Stimulated activated effector memory CD8-positive, alpha-beta T cell treated with anti-CD3 and anti-CD28 coated beads, Interleukin-12 subunit alpha, Interleukin-12 subunit beta, amount 100 ng/mL, for 72 hours (primary cell): ENCODE measurements at regions not wholly inside any gene's neighbourhood (a gene's known extent, or its start where the extent isn't known, plus 50 kb on each side); places are given as distances from the start of the nearest gene placed in this dataset.
A peak's percentile ranks its signal among the peaks of the same experiment; 100 is the strongest.

Source experiments
- ATAC-seq: fragments of 150-1000 bp; cut with Tn5 transposase; 2 replicates; pipeline ENCODE4 v1.10.0; 2021
- DNase-seq, 2 donors: peaks; one replicate each; pipeline ENCODE4 v3.0.0; 2021 to 2022; ENCODE audit warnings: low spot score in 2 of 2
- H3K27ac Mint-ChIP-seq: one replicate; pipeline ENCODE4 v1.8.0; 2022; ENCODE audit warnings: mild to moderate bottlenecking, mixed read lengths
- H3K36me3 Mint-ChIP-seq: one replicate; pipeline ENCODE4 v1.8.0; 2022; ENCODE audit warnings: mild to moderate bottlenecking, mixed read lengths
- H3K4me1 Mint-ChIP-seq: one replicate; pipeline ENCODE4 v1.8.0; 2022; ENCODE audit warnings: mixed read lengths
- H3K4me3 Mint-ChIP-seq: one replicate; pipeline ENCODE4 v1.8.0; 2022; ENCODE audit warnings: mild to moderate bottlenecking, mixed read lengths
- H3K9me3 Mint-ChIP-seq: one replicate; pipeline ENCODE4 v1.8.0; 2022; ENCODE audit warnings: mixed read lengths

DNA sequence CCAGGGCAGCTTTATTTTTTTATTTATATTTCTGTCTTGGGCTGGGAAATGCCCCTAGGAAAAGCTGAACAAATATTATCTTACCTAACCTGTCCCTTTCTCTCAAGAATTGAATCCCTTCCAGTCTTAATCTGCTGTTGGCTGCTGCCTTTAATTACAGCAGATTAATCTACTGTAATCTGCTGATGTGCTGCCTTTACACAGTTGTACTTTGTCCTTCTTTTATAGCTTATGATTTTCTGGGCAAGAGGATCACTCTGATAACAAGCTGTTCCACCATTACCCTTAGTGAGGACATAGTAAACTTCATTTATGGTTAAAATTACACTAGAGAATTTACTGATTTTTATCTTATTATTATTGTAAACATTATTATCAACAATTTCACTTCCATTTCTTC lies 234.5 kb upstream of the MAN1A1 start:
- H3K4me3 Mint-ChIP-seq: no peak overlapping the region
- no peak for ATAC-seq
- H3K36me3 Mint-ChIP-seq: no peaks in the 10 kb centered on the region
- no peaks in the 10 kb centered on the region for H3K4me1 Mint-ChIP-seq
- no peak for DNase-seq
- H3K9me3 Mint-ChIP-seq: peaks cover 2% of the 10 kb centered on the region
- H3K27ac Mint-ChIP-seq: peak overlapping the region; percentile 26

DNA sequence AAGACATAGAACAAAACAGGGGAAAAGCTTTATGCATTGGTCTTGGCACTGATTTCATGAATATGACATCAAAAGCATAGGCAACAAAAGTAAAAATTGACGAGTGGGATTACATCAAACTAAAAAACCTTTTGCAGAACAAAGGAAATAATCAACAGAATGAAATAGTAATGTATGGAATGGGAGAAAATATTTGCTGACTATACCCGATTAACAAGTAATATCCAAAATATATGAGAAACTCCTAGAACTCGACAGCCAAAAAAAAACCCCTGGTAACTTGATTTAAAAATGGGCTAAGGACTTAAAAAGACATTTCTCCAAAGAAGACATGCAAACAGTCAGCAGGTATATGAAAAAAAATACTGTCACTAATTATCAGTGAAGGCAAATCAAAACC lies 231.7 kb upstream of the MAN1A1 start:
- Mint-ChIP-seq H3K4me3 (no peak overlapping the region), H3K4me1 (no peaks in the 10 kb centered on the region), H3K36me3 (no peaks in the 10 kb centered on the region), H3K9me3 (peaks cover 12% of the 10 kb centered on the region), H3K27ac (no peak overlapping the region)
- DNase-seq: no peak
- no peak for ATAC-seq

- Mint-ChIP-seq H3K27ac (no peak overlapping the region), H3K4me1 (no peaks in the 10 kb centered on the region), H3K4me3 (no peak overlapping the region), H3K36me3 (no peaks in the 10 kb centered on the region), H3K9me3 (peaks cover 13% of the 10 kb centered on the region)
- no peak for DNase-seq
- ATAC-seq: peak; percentile 32
Measured at GRCh38 chr6:119575721-119576120, 226.2 kb upstream of the MAN1A1 start.

DNA sequence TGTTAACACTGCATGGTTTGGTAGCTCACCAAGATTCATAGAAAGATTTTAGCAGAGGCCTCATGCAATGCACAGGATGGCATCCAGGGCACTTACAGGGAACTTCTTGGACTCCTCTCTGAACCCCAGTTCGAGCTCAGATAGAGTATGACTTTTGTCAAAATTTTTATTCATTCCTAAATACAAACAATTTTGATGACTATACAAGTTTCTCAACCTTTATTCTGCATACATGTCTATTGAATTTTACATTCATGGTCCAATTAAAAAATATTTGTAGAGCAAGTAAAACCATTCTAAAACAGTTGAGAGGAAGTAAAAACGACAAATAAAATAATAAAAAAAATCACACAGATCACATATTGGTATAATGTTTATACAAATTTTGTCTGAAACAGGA lies 219.0 kb upstream of the MAN1A1 start:
- no peak for DNase-seq
- Mint-ChIP-seq H3K9me3 (no peaks in the 10 kb centered on the region), H3K4me1 (no peaks in the 10 kb centered on the region), H3K4me3 (no peak overlapping the region), H3K36me3 (no peaks in the 10 kb centered on the region), H3K27ac (no peak overlapping the region)
- ATAC-seq: no peak

GRCh38 chr6:119566546-119567260 lies 217.1 kb upstream of the MAN1A1 start:
- DNase-seq: no peak
- H3K4me3 Mint-ChIP-seq: no peak overlapping the region
- no peaks in the 10 kb centered on the region for H3K4me1 Mint-ChIP-seq
- H3K36me3 Mint-ChIP-seq: no peaks in the 10 kb centered on the region
- no peak for ATAC-seq
- no peak overlapping the region for H3K27ac Mint-ChIP-seq
- H3K9me3 Mint-ChIP-seq: no peaks in the 10 kb centered on the region

DNA sequence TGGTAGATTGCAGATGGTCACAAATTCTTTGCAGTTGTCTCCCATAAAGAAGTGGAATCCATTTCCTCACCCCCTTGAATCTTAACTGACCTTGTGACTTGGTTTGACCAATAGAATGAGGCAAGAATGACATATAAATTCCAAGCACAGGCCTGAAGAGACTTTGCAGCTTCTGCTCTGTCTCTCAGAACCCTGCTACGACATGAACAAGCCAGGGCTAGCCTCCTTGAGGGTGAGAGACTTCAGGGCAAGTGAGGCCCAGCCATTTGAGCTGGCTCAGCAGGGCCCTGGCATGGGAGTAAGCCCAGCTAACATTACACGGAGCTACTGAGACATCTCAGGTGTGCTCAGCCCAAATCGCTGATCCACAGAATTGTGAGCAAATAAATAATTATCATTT lies 216.3 kb upstream of the MAN1A1 start:
- ATAC-seq (no peak), DNase-seq (no peak)
- Mint-ChIP-seq H3K36me3 (no peaks in the 10 kb centered on the region), H3K27ac (no peak overlapping the region), H3K4me1 (no peaks in the 10 kb centered on the region), H3K4me3 (no peak overlapping the region), H3K9me3 (no peaks in the 10 kb centered on the region)

DNA sequence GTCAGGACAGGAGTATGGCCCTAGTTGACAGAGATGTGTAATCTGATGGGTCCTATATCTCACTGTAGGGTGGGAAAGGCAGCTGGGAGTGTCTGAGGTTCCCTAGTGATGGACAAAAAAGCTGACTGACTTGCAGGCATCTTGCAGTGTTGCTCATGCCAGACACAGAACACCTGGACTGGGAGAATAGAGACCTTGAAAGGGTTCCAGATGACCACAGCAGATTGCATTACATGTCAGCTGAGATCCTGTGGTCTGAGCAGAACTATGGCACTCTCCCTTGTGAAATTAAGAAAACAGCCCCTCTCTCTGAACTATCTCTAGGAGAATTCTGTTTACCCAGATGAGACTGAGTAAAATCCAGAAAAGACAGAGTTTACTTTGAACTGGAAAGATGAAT lies 212.6 kb upstream of the MAN1A1 start:
- no peaks in the 10 kb centered on the region for H3K4me1 Mint-ChIP-seq

DNA sequence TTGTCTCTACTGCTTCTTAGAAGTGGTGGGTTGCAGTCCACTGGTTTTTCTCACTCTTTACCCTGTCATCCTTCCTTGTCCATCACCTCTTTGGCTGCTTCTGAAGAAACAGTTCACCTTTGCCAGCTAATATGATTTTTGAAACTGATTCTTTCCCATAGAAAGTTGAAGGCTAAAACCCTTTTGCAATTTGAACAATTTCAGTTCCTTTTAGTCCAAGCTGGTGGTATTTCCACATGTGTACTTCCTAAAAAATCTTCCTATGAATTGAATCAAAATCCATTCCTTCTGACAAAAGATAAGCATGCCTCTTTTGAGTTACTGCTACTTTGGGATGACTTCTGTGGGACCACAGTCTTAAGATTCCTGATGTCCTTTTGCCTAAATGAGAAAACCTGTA lies 210.0 kb upstream of the MAN1A1 start:
- Mint-ChIP-seq H3K9me3 (no peaks in the 10 kb centered on the region), H3K4me3 (no peak overlapping the region), H3K36me3 (no peaks in the 10 kb centered on the region), H3K27ac (no peak overlapping the region), H3K4me1 (no peaks in the 10 kb centered on the region)
- DNase-seq (no peak), ATAC-seq (no peak)

More for the DNA sequence above, 212.6 kb upstream of the MAN1A1 start:
- H3K9me3 Mint-ChIP-seq: no peaks in the 10 kb centered on the region
- H3K36me3 Mint-ChIP-seq: no peaks in the 10 kb centered on the region
- DNase-seq: no peak
- no peak for ATAC-seq
- no peak overlapping the region for H3K27ac Mint-ChIP-seq
- no peak overlapping the region for H3K4me3 Mint-ChIP-seq

- Mint-ChIP-seq H3K36me3 (no peaks in the 10 kb centered on the region), H3K9me3 (no peaks in the 10 kb centered on the region), H3K27ac (no peak overlapping the region), H3K4me3 (no peak overlapping the region), H3K4me1 (no peaks in the 10 kb centered on the region)
- no peak for ATAC-seq
- DNase-seq: no peak
Measured at GRCh38 chr6:119557239-119557638, 207.7 kb upstream of the MAN1A1 start.

GRCh38 chr6:119552021-119552420 lies 202.5 kb upstream of the MAN1A1 start:
- Mint-ChIP-seq H3K27ac (no peak overlapping the region), H3K4me3 (no peak overlapping the region), H3K4me1 (no peaks in the 10 kb centered on the region), H3K36me3 (no peaks in the 10 kb centered on the region), H3K9me3 (no peaks in the 10 kb centered on the region)
- ATAC-seq: no peak
- no peak for DNase-seq

DNA sequence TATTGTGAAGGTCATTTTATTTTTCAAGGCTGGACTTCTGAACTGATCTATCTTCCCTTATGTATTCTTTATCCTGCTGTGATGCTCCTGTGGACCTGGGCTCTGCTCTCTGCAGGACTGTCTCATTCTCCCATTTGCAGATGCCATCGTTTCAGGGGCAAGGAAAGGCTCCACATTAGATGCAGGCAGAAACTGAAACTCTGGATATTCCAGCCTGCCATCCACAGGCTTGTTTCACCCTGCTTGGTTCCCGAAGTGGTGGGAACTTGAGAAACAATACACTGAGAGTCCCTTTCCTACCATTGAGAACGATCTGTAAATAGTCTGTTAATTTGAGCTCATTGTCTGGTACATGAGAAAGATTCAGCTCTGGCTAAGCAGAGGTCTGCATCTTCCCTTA lies 197.5 kb upstream of the MAN1A1 start:
- ATAC-seq: no peak
- Mint-ChIP-seq H3K27ac (no peak overlapping the region), H3K9me3 (no peaks in the 10 kb centered on the region), H3K4me1 (no peaks in the 10 kb centered on the region), H3K36me3 (no peaks in the 10 kb centered on the region), H3K4me3 (no peak overlapping the region)
- no peak for DNase-seq

DNA sequence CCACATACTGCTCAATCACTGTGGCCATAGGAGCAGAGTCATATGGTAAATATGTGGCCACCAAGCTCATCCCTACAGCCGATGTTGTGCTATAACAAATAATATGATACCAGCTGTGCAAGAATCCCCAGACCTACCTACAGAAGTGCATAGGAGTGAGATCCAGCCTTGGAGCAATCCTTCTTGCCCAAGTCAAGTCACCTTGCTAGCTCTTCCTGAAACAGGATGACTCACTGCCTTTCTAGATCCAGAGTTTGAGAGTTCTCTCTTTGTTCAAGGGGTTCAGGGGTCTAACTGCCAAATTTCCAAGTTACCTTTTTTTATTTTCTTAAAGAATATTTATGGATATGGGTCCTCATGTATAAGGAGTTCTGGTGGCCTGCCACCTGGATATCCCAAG lies 195.7 kb upstream of the MAN1A1 start:
- H3K27ac Mint-ChIP-seq: no peak overlapping the region
- H3K4me3 Mint-ChIP-seq: no peak overlapping the region
- H3K9me3 Mint-ChIP-seq: no peaks in the 10 kb centered on the region
- DNase-seq: no peak
- H3K36me3 Mint-ChIP-seq: no peaks in the 10 kb centered on the region
- no peaks in the 10 kb centered on the region for H3K4me1 Mint-ChIP-seq
- ATAC-seq: no peak

DNA sequence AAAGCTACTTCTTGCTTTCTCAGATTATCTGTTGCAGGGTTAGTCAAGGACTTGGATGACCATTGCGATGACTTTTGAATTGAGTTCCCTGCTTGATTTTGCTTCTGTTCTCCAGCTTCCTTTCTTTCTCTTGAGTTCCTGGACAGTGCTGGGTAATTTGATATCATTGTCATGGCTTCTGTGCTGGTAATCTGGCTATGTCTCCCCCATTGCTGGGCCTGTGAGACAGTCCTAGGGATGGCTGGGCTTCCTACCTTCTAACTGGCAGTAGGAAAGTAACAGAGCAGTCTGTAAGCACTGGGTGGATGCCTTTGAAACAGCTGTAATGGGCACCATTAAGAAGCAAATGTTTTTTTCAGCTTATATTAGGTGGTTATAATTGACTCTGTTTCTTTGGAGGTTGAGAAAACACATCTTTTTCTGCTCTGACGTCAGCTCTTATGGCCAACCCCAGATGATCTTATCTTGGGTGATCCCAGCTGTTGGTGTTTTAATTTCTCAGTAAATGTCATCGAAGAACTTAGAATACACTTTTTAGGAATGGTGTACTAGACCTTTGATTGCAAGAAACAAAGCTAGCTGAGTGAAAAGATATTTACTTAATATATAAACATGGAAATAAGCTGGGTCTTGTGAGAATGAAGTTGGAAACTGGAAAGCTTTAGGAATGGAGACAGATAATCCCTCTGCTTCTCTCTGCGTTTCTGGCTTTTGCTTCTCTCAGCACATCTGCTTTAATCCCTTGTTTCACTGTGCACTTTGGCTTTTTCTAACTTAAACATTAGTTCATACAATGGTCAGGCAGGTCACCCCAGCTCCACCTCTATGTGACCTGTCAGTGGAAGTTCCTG lies 195.0 kb upstream of the MAN1A1 start:
- Mint-ChIP-seq H3K9me3 (no peaks in the 10 kb centered on the region), H3K27ac (no peak overlapping the region), H3K36me3 (no peaks in the 10 kb centered on the region), H3K4me3 (no peak overlapping the region), H3K4me1 (no peaks in the 10 kb centered on the region)
- DNase-seq (no peak), ATAC-seq (no peak)

DNA sequence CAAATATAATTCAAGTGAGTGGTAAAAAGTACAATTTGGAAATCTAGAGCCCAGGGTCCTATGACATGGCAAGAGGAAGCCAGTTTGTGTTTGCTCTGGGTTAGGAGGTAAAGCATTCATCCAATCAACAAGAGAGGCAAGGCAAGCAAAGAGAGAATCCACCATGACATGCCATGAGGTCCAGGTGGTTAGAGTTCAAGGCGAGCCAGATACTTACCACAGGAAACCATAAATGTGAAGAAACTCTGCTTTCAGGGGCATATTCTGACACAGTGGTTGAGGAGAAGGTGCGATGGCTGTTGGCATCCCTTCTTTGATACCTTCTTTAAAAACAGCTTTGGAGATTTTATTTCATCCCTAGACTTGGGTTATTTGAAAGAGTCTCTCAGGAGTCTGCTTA lies 193.8 kb upstream of the MAN1A1 start:
- no peaks in the 10 kb centered on the region for H3K4me1 Mint-ChIP-seq
- no peaks in the 10 kb centered on the region for H3K9me3 Mint-ChIP-seq
- no peak overlapping the region for H3K4me3 Mint-ChIP-seq
- no peaks in the 10 kb centered on the region for H3K36me3 Mint-ChIP-seq
- ATAC-seq (no peak), DNase-seq (no peak)
- no peak overlapping the region for H3K27ac Mint-ChIP-seq

DNA sequence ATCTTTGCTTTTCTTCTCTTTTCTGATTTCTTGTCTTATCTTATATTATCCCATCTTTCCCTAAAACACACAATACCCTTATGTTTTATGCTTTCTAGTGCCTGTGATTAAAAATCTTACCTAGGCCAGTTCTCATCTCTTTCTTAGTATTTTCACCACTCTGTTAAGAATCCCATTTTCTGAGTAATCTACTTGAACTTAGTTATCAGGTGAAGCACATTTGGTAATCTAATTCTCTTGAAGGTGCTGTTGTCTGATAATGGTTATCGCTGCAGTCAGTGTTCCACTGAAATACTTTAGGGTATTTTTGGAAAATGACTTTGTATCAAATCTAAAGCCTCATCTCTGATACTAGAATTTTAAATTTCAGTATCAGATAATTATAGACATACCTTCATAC lies 192.5 kb upstream of the MAN1A1 start:
- Mint-ChIP-seq H3K9me3 (no peaks in the 10 kb centered on the region), H3K36me3 (no peaks in the 10 kb centered on the region), H3K27ac (peak overlapping the region; percentile 6), H3K4me1 (no peaks in the 10 kb centered on the region), H3K4me3 (no peak overlapping the region)
- no peak for DNase-seq
- ATAC-seq: no peak
